ENCODE measurements at regions not wholly inside any gene's neighbourhood (a gene's known extent, or its start where the extent isn't known, plus 50 kb on each side); places are given as distances from the start of the nearest gene placed in this dataset.

DNA sequence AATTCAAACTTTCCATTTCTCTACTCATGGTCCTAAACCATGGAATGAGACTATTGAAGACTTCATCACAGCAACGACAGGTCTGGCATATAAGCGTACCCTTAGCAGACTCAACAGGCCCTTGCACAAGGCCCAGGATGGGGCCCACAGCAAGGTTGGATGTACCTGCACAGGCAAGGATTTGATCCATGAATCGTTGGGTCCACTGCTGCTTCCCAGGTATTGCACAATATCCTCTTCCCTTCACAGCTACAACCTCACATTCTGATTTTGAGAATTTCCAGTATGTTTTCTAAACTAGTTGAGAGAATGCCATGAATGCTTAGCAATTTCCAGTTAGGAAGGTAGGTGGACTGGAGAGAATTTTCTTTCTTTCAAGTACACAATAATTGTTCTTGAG is 515.8 kb downstream of the SUCLG1 start:
- Histone ChIP-seq H3K4me2 (ENCODE audit: low read length) (no peak overlapping the region), H3K4me3 (ENCODE audit: low read depth, low read length, poor library complexity, severe bottlenecking) (no peak overlapping the region), H3K36me3 (ENCODE audit: insufficient read depth, low read length) (no peaks in the 10 kb centered on the region), H3K79me2 (ENCODE audit: insufficient read depth, low read length) (no peaks in the 10 kb centered on the region), H2AFZ (ENCODE audit: low read length) (no peak overlapping the region), H3K27me3 (ENCODE audit: insufficient read depth, low read length) (no peaks in the 10 kb centered on the region), H4K20me1 (ENCODE audit: insufficient read depth, low read length) (no peaks in the 10 kb centered on the region), H3K9me3 (ENCODE audit: low read length) (no peaks in the 10 kb centered on the region), H3K9ac (ENCODE audit: low read length) (no peak overlapping the region), H3F3A (ENCODE audit: insufficient read depth, low read length) (no peaks in the 10 kb centered on the region), H3K4me1 (ENCODE audit: insufficient read depth, low read length, severe bottlenecking) (no peaks in the 10 kb centered on the region), H3K9me2 (ENCODE audit: low read depth, low read length) (no peaks in the 10 kb centered on the region), H3K27ac (ENCODE audit: low read depth, low read length, poor library complexity, severe bottlenecking) (no peak overlapping the region)
- TF ChIP-seq, protein P1, sequence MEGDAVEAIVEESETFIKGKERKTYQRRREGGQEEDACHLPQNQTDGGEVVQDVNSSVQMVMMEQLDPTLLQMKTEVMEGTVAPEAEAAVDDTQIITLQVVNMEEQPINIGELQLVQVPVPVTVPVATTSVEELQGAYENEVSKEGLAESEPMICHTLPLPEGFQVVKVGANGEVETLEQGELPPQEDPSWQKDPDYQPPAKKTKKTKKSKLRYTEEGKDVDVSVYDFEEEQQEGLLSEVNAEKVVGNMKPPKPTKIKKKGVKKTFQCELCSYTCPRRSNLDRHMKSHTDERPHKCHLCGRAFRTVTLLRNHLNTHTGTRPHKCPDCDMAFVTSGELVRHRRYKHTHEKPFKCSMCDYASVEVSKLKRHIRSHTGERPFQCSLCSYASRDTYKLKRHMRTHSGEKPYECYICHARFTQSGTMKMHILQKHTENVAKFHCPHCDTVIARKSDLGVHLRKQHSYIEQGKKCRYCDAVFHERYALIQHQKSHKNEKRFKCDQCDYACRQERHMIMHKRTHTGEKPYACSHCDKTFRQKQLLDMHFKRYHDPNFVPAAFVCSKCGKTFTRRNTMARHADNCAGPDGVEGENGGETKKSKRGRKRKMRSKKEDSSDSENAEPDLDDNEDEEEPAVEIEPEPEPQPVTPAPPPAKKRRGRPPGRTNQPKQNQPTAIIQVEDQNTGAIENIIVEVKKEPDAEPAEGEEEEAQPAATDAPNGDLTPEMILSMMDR (IDR thresholded peaks at IDR 0.05; ENCODE audit: low read length): no peak
- no peak for TF ChIP-seq EZH2 (IDR thresholded peaks at IDR 0.05; ENCODE audit: borderline replicate concordance, low read length)

DNA sequence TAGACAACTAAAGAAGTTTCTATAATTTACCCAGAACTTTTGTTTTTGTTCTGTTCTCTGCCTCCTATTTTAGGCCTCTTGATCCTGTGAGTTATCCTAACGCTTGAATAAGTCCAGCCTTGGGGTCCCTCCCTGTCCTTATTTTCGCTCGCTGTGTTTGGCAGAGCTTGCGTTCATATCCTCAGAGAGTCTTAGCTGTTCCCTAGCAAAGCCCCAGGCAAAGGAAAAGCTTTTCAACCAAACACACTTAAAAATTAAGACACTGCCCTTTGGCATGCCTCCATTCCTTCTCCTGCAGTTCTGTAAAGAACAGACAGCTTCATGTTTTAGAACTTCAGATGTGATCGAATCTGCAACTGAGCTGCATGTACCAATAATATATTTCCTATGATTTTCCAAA is 517.2 kb downstream of the SUCLG1 start:
- Histone ChIP-seq H3K4me1 (ENCODE audit: insufficient read depth, low read length, severe bottlenecking) (no peaks in the 10 kb centered on the region), H3K9ac (ENCODE audit: low read length) (no peak overlapping the region), H3K36me3 (ENCODE audit: insufficient read depth, low read length) (no peaks in the 10 kb centered on the region), H3K9me2 (ENCODE audit: low read depth, low read length) (no peaks in the 10 kb centered on the region), H3K4me2 (ENCODE audit: low read length) (no peak overlapping the region), H3K79me2 (ENCODE audit: insufficient read depth, low read length) (no peaks in the 10 kb centered on the region), H2AFZ (ENCODE audit: low read length) (no peak overlapping the region), H3K4me3 (ENCODE audit: low read depth, low read length, poor library complexity, severe bottlenecking) (no peak overlapping the region), H3K9me3 (ENCODE audit: low read length) (no peaks in the 10 kb centered on the region), H4K20me1 (ENCODE audit: insufficient read depth, low read length) (no peaks in the 10 kb centered on the region), H3K27ac (ENCODE audit: low read depth, low read length, poor library complexity, severe bottlenecking) (no peak overlapping the region), H3K27me3 (ENCODE audit: insufficient read depth, low read length) (no peaks in the 10 kb centered on the region), H3F3A (ENCODE audit: insufficient read depth, low read length) (no peaks in the 10 kb centered on the region)
- TF ChIP-seq, protein P1 (IDR thresholded peaks at IDR 0.05; ENCODE audit: low read length): no peak
- TF ChIP-seq EZH2 (IDR thresholded peaks at IDR 0.05; ENCODE audit: borderline replicate concordance, low read length): no peak

DNA sequence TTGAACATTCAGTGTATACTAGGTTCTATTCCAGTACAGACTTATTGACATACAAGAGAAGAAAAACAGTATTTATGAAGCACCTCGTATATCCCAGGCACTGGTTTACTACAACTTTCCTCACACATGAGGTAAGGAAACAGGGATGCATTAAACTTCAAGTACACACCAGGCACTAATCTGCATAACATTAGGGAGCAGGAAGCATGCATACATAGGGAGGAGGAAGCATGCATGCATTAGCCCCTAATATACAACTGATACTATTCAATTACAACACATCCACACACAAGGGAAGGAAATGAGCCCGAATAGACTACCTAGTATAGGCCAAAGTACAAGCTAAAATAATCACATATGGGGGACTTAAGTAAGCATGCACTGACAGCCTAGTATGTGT is 525.3 kb downstream of the SUCLG1 start:
- no peaks in the 10 kb centered on the region for H3K9me3 ChIP-seq (ENCODE audit: low read length)
- H3K4me2 ChIP-seq (ENCODE audit: low read length): no peak overlapping the region
- no peak overlapping the region for H3K9ac ChIP-seq (ENCODE audit: low read length)
- H3K27ac ChIP-seq (ENCODE audit: low read depth, low read length, poor library complexity, severe bottlenecking): no peak overlapping the region
- no peak overlapping the region for H2AFZ ChIP-seq (ENCODE audit: low read length)
- no peak overlapping the region for H3K4me3 ChIP-seq (ENCODE audit: low read depth, low read length, poor library complexity, severe bottlenecking)
- no peaks in the 10 kb centered on the region for H3K27me3 ChIP-seq (ENCODE audit: insufficient read depth, low read length)
- H3K79me2 ChIP-seq (ENCODE audit: insufficient read depth, low read length): no peaks in the 10 kb centered on the region
- no peaks in the 10 kb centered on the region for H3K36me3 ChIP-seq (ENCODE audit: insufficient read depth, low read length)
- no peaks in the 10 kb centered on the region for H3K4me1 ChIP-seq (ENCODE audit: insufficient read depth, low read length, severe bottlenecking)
- H3K9me2 ChIP-seq (ENCODE audit: low read depth, low read length): no peaks in the 10 kb centered on the region
- TF ChIP-seq, protein P1 (IDR thresholded peaks at IDR 0.05; ENCODE audit: low read length): no peak
- TF ChIP-seq EZH2 (IDR thresholded peaks at IDR 0.05; ENCODE audit: borderline replicate concordance, low read length): no peak
- H4K20me1 ChIP-seq (ENCODE audit: insufficient read depth, low read length): no peaks in the 10 kb centered on the region
- H3F3A ChIP-seq (ENCODE audit: insufficient read depth, low read length): no peaks in the 10 kb centered on the region
